Ishikawa (cell line): ENCODE measurements at regions not wholly inside any gene's neighbourhood (a gene's known extent, or its start where the extent isn't known, plus 50 kb on each side); places are given as distances from the start of the nearest gene placed in this dataset.

Source experiments
- EP300 ChIP-seq: IDR thresholded peaks from 2 replicates; pipeline ENCODE4 v1.6.1; 2012; ENCODE audit warnings: borderline replicate concordance
- MAX ChIP-seq: IDR thresholded peaks from 2 replicates; pipeline ENCODE4 v1.6.1; 2012
- RAD21 ChIP-seq: IDR thresholded peaks from 2 replicates; pipeline ENCODE4 v1.6.1; 2012; ENCODE audit warnings: low read depth

GRCh38 chr6:126531286-126531685 lies 191.4 kb downstream of the CENPW start:
- TF ChIP-seq RAD21 (no peak), MAX (no peak), EP300 (no peak)
